ENCODE measurements at regions not wholly inside any gene's neighbourhood (a gene's known extent, or its start where the extent isn't known, plus 50 kb on each side); places are given as distances from the start of the nearest gene placed in this dataset.
A peak's percentile ranks its signal among the peaks of the same experiment; 100 is the strongest.

DNA sequence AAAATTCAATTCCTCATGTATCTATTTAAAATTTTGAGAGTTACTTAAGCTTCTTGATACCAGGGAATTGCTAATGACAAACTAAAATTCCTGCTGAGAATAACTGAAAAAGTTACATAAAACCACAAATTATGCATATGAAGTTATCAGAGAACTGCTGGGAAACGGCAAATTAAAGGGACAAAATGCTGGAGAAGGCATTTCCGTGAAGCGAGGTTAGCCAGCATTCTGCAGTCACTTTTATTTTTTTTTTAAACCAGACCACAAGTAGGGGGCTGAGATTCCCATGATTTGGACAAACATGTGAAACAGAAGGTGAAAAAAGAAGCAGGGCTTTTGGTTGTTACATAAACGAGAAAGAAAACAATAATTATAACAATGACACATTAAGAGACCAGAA is 737.6 kb upstream of the CHRM3 start:
- DNase-seq (ENCODE audit: low read depth): no peak

DNA sequence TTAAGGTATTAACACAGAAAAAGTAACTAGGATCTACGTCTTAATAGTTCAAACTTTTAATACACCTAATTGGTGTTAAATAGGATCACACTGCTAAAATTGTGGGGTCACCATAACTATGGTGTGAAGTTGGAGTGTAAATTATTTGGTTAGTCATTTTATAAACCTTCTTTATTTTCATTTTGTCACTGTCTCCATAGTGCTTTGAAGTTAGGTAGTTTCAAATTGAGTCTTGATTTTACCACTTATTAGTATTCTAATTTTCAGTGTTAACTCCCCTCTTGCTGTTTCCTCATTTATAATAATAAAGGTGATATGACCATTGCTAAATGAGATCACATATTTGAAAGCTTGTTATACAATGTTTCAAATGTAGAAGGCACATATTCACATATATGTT is 738.1 kb upstream of the CHRM3 start:
- no peak for DNase-seq (ENCODE audit: low read depth)

DNA sequence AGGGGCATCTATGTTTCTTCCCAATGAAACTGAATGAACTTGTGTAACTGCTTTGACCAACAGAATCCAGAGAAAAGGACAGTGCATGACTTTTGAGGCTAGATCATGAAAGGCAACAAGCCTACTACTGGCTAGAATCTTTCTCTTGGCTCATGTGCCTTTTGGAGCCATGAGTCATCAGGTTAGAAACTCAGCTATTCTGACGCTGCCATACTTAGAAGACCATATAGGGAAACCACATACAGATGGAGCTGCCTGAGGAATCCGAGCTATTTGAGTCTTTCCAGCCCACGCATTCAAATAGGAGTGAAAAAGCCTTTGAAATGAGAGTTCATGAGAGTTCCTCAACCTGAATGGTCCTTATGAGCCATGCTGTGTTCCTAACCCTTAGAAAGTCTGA is 738.5 kb upstream of the CHRM3 start:
- peak; percentile 73 for DNase-seq (ENCODE audit: low read depth)

DNA sequence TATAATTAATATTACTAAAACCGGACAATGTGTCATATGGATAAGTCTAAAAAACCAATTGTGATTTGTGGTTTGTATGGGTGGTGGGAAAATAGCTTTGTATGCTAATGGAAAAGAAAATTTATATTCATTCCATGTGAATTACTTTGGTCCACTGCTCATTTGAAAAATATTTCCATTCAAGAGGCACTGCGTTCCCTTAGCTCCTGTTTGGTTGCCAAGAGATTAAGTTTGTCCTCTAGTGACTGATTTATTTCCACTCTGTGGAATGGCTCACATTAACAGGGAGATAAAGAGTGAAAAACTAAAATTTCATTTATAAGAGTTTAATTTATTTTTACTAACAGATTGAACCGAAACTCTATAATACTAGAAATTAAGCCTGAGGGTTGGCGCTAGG is 744.1 kb upstream of the CHRM3 start:
- DNase-seq (ENCODE audit: low read depth): no peak

DNA sequence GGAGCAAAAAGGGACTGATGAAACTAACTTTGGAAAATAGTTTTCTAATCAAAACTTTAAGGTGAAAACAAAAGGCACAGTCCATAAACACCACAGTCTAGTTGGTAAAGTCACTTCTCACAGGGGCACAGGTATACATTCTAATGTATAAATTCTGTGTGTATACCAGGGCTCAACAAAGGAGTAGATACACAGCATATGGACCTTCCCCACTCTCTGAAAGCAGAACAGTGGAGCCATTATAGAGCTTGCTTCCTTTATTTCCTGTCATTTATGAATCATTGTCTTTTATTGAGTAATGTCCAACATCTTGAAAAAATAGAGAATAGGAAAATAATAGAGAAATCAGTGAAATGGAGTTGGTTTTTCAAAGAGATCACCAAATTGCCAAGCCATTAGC is 746.5 kb upstream of the CHRM3 start:
- no peak for DNase-seq (ENCODE audit: low read depth)

DNA sequence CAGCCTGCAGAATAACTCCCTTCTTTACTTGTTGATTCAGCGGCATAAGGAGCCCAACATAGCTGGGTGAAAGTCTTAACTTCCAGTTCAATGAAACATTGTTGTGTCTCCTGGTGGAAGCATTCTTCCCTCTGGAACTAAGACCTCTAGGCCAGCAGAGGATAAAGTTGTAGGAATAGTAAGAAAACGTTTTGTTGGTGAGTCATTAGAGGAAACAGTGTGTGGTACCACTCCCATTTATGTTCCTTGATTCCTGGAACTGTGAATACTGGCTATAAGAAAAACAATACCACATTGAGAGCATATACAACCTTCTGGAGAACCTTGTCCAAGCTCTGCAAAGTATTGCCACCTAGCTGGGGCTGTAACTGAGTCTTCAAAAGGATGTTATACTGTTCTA is 737.4 kb upstream of the ZP4 start:
- DNase-seq (ENCODE audit: low read depth): no peak

DNA sequence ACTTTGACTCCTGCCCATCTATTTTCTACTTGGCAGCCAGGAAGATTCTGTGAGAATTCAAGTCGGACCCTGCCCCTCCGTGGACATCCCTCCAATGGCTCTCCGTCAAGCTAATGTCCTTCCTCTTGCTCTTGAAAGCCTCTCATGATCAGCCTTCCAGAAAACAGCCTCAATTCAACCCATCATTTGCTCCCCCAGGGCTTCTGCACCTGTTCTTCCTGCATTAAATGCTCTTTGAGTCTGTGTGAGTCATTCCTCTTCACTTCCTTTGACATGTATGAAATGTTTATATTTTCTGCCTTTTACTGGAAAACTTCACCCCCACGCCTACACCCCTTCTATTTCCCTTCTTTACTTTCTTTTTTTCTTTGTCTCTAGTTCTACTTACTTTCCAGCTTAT is 734.1 kb upstream of the ZP4 start:
- DNase-seq (ENCODE audit: low read depth): no peak

DNA sequence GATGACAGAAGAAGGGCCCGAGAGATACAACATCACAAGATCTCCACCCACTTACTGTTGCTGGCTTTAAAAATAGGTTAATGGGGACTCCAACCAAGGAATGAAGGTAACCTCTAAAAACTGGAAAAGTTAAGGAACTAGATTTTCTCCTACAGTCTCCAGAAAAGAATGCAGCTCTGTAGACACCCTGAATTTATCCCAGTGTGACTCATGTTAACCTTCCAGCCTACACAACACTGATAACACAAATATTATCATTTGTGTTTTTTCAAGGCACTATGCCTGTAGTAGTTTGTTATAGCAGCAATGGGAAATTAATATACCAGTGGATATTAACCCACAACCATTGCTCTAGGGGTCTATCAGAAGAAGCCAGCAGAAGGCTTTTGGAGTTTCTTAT is 730.7 kb upstream of the ZP4 start:
- no peak for DNase-seq (ENCODE audit: low read depth)

DNA sequence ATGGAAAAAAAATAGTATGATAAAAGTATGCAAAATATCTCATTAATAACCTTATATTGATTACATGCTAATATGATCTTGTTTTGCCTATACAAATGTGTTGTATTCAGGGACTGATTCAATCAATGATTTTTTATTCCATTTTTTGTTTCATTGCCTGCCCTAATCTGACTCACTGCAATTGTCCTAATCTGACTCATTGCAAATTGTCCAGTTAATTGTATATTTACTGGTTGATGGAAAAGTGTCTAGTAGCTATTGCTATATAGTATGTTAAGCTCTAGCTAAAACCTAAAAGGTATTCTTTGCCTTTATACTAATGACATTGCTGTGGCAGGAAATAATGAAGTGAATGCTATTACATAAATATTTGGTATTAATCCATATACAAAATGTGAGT is 728.9 kb upstream of the ZP4 start:
- DNase-seq (ENCODE audit: low read depth): no peak

DNA sequence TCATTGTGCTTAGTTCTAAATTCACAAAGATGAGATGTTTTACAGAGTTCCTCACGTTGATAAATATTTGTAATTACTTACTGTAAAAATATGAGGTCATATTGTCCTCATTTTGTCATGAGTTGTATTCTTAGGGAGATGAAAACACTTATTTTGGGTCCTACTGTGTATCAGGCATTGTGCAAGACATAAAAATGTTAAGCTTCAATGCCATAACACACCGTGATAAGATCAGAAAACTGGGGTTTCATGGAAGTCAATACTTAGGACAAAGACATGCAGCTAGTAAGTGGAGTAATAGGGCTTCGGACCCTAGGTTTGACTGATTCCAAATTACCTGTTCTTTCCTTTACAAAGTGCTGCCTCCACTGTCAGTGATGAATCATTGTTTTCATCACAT is 720.7 kb upstream of the ZP4 start:
- DNase-seq (ENCODE audit: low read depth): no peak

DNA sequence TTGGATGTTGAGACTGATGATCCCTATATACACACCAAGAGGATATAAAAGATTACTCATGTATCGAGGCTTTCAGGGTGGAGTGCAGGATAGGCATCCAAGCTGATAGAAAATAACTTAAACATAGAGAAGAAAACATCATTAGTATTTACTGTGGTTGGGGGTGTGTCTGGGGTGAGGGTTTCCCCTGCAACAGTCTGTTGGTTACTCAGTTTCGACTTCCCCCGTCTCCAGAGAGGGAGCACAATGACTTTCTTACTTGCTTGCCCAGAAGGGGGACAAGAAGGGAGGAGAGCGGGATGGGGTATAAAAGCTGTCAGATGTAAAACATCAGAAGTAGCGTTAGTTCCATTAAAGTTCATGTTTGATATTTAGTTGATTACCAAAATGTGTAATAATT is 717.4 kb upstream of the ZP4 start:
- DNase-seq (ENCODE audit: low read depth): no peak

DNA sequence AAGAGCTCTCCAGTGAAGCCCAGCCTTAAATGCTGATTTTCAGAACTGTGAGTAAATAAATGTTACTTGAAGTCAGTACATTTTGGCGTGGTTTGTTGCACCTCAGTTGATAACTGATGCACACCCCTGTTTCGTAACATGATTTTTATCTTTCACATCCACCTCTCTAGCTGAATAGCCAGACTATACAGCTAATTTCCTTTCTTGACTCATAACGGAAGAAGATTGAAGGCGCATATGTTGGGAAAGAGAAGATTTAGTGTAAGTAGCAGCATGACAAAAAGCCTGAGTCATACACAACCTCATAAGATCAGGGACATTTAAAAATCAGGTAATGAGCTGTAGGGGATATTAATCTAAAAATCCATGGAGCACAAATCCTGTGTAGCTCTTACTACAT is 716.2 kb upstream of the ZP4 start:
- no peak for DNase-seq (ENCODE audit: low read depth)

DNA sequence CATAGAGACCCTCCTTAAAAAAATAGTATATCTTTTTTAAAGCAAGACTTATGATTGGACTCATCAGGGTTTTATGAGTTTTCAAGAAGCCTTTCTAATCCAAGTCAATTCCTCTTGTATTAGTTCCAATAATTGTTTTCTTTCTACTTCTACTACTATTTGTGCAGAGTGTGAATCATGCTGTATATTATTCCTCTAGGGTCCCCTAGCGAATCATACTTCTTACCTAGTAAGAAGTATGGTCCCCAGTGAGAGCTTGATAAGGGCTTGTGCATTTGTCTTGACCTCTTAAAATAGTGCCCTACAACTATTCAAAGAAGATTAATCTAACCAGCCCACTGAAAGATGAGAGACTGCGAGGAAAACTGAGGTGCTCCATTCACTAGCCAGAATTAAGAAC is 715.7 kb upstream of the ZP4 start:
- DNase-seq (ENCODE audit: low read depth): no peak

DNA sequence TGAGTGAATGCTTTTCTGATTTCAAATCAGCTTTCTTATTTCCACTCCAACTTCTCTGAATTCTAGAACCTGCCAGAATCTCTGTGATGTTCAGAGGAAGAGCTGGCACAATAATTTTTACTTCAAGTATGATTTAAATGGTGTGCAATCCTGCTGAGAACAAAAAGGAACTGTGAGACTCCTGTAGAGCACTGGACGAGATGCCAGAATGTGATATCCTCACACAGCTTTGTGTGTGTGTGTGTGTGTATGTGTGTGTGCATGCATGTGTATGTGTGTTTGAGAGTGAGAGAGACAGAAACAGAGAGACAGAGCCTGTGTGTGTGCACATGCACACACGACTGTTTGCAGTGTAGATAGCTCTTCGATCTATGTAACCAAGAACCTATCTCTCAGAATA is 713.6 kb upstream of the ZP4 start:
- DNase-seq (ENCODE audit: low read depth): no peak

DNA sequence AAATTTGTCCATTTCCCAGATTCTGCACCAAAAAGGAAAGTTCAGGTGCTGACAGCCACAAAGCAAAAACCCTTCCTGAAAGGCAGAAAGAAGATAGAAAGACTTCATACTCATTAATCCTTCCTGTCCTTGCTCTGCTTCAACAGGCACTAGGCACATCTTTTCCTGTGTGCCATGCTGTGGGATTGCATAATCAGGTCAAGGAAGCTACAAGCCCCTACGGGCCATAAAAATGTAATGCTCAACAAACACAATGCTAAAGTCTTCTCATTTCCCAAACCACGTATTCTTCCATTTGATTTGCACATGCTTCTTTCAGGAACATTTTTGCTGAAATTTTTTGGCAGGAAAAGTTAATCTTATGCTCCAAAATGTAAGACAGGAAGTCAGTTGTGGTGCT is 710.9 kb upstream of the ZP4 start:
- DNase-seq (ENCODE audit: low read depth): peak; percentile 41

DNA sequence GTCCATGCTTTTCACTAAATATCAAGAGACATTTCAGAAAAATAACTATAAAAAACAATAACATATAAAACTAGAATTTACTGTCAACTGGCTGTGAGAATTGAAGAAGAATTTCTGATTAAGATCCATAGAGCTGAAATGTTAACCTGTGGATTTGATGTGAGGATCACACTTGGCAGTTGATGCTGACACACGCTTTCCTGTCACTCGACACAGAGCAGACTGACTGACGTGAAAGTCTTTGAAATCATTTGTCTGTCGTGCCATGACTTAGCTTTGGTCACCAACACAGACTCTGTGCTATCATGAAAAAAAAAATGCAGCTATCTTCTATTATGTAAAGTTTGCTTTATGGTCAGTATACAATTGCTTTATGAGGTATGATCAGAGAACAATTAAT is 706.0 kb upstream of the ZP4 start:
- no peak for DNase-seq (ENCODE audit: low read depth)

DNA sequence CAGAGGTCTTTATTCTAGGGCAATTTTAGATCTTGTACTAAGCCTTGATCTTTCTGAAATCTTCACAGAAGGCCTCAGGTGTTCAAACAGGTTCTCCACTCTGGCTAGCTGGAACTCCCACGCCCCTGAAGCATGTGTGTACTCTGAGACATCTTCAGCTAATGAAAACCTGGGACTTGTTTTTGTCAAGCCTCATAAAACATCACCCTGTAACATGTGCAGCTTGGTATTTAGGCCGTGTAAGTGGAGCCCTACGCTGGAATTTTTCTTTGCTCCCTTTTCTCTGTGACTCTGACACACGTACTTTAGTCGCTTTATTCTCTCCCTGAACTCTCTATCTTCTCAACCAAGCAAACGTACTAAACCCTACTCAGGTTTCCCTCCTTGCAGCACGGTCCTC is 701.9 kb upstream of the ZP4 start:
- DNase-seq (ENCODE audit: low read depth): no peak

DNA sequence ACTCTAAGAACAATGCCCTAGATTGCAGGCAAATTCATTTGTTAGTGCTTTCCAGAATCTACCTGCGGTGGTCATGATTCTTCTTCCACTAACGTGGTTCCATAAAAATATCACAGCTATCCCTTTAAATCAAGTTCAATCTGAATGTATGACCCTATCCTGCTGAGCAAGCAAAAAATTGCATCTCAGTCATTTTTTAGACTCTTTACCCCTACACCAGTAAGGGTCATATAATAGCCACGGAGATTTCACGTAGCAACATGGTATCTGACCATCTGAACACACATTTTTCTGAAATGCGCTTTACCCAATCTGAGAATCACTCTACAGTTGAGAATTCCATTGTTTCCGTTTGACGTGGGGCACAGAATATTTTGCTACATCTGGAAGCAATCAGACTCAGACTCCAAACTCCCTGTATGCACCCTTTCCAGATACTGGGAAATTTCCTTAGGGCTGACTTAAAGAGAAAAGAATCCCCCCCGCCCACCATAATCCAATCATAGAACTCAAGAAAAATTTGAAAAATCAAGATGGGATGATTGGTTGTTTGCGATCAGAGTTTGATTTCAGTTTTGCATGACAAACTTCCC is 699.2 kb upstream of the ZP4 start:
- DNase-seq (ENCODE audit: low read depth): peak; percentile 45

DNA sequence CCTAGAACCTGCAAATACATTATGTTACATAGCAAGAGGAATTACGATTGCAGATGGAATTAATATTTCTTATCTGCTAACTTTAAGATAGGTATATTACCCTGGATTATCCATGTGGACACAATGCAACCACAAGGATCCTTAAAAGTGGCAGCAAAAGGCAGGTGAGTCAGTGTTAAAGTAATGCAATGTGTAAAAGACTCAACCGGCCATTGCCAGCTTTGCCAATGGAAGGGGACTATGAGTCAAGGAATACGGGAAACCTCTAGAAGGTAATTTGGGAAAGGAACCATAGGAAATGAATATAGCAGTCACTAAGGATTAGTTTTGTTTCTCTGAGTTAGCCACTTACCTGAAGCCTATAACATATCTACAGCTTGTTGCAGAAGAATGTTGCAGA is 692.1 kb upstream of the ZP4 start:
- DNase-seq (ENCODE audit: low read depth): no peak

DNA sequence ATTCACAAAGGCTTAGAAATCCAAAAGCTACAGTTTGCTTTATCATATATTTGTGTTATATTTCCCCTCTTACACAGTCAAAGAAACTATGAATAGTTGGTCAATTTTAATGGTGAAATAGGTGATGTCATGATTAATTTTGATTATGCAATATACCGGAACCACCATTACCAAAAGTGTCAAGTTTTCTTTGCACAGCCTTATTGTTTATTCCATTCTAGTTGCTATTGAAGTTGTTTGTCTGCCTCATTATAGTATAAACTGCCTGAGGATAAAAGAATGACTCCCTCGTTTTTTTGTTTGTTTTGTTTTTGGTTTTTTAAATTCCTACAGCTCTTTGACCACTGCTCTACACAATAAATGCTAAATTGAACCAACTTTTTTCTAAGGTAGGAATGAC is 690.6 kb upstream of the ZP4 start:
- DNase-seq (ENCODE audit: low read depth): no peak

DNA sequence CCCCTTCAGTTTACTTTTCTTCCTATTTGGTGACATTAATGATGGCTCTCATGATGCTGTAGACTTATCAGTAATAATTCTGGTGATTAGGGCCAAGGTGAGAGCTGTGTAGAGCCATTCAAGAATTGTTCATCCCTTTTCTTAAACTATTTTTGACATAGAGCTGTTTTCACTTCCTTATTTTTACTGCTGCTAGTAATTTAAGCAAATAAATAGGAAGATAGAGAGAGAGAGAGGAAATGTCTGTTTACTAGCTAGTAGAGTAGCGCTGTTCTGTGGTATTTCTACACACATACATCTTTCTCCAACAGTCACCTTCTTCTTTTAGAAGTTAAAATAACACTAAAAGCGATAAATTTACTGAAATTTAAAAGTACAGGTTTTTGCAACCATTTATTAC is 678.0 kb upstream of the ZP4 start:
- no peak for DNase-seq (ENCODE audit: low read depth)

DNA sequence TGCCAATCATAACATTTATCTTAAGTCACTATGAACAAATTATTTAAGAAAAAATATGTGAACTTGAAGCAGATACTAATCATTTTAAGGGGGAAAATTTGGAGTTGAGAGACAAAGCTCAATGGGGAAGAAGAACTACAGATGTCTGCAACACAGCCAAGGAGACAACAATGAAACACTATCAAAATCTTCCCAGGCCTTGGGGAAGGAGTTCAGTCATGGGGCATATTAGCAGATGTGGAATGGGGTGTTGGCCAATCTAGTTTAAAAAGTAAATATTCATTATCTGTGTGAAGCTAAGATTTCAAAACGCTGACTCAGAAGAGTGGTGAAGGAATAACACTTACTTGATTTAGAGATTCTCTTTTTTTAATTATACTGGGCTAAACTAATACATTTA is 671.6 kb upstream of the ZP4 start:
- DNase-seq (ENCODE audit: low read depth): no peak

DNA sequence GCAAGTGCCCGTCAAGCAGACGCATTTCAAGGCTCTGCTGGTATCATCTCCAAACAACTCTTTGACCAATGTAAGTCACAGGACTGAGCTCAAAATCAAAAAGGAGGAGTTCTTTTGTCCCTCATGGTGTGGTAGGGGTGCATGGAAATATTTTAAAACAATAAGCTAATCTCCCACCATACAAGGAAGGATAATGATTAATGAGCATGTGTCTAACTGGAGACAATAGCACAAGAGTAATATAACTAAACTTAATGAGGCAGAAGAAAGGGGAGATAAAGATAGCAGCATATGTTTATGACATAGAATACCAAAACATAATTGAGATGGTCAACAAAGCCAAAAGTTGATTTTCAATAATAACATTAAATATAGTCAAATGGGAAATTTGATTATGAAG is 668.0 kb upstream of the ZP4 start:
- DNase-seq (ENCODE audit: low read depth): no peak

DNA sequence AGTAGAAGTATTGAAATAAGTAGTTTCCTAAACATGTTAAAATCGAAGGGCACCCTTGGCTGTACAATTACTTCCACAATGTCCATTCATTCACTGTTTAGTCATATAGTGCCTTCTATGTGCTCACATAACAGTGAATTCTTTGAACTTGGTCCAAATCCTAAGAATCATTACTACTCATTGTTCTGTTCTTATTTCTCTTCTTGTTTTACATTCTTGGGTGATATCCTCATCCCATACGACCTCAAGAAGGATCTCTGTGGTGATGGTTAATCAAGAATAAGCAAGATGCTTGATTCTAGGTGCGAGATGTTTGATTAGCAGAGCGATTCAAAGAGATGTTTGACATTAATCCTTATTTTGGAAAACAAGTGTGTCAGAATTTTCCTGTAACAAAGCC is 667.4 kb upstream of the ZP4 start:
- DNase-seq (ENCODE audit: low read depth): no peak

DNA sequence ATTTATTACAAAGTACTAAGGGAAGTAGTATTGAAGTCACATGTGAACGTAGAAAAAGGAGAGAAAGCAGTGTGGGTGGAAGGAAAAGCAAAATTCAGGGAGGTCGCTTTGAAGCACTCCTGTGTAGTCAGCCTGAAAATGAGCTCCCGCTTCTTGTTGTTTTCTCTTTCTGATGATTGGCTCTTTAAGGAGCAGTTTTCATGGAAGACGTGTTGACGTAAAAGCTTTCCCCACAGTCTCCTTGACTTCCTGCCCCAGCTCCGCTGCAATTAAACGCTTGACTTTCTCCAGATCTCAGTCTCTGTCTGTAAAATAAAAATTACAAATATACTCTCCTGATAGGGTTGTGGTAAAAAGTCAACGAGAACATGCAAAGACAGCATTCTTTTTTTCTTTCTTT is 661.5 kb upstream of the ZP4 start:
- DNase-seq (ENCODE audit: low read depth): no peak
